ENCODE measurements at regions not wholly inside any gene's neighbourhood (a gene's known extent, or its start where the extent isn't known, plus 50 kb on each side); places are given as distances from the start of the nearest gene placed in this dataset.
"Not testable (repeated sequence)": the region's sequence is repeated elsewhere in the genome, so short reads cannot be mapped to it uniquely, and the experiment has no call there.

GRCh38 chr5:30572279-30572678, 621.2 kb upstream of the CDH6 start:
- peak; percentile 4 for DNase-seq (ENCODE audit: low spot score)
- in situ Hi-C loops (cut with HindIII; ENCODE audit: low sequenced_read_pairs), result no loop called here

- in situ Hi-C loops (cut with HindIII; ENCODE audit: low sequenced_read_pairs), result no loop called here
- no peak for DNase-seq (ENCODE audit: low spot score)
Observed at GRCh38 chr5:30561771-30562170, 631.7 kb upstream of the CDH6 start.

GRCh38 chr5:30551618-30552017, 641.9 kb upstream of the CDH6 start:
- in situ Hi-C loops (cut with HindIII; ENCODE audit: low sequenced_read_pairs), result no loop called here

GRCh38 chr5:30548580-30549305, 644.7 kb upstream of the CDH6 start:
- DNase-seq (ENCODE audit: low spot score), result no peak

More at GRCh38 chr5:30551618-30552017, 641.9 kb upstream of the CDH6 start:
- no peak for DNase-seq (ENCODE audit: low spot score)

GRCh38 chr5:30540150-30540549, 653.3 kb upstream of the CDH6 start:
- in situ Hi-C loops (cut with HindIII; ENCODE audit: low sequenced_read_pairs), result no loop called here
- no peak for DNase-seq (ENCODE audit: low spot score)

More at GRCh38 chr5:30548580-30549305, 644.7 kb upstream of the CDH6 start:
- in situ Hi-C loops (cut with HindIII; ENCODE audit: low sequenced_read_pairs), result no loop called here

- no peak for DNase-seq (ENCODE audit: low spot score)
- in situ Hi-C loops (cut with HindIII; ENCODE audit: low sequenced_read_pairs), result no loop called here
Observed at GRCh38 chr5:30539004-30539634, 654.4 kb upstream of the CDH6 start.

- DNase-seq (ENCODE audit: low spot score), result no peak
- in situ Hi-C loops (cut with HindIII; ENCODE audit: low sequenced_read_pairs), result no loop called here
Observed at GRCh38 chr5:30525353-30525752, 668.1 kb upstream of the CDH6 start.

GRCh38 chr5:30524428-30524827, 669.1 kb upstream of the CDH6 start:
- in situ Hi-C loops (cut with HindIII; ENCODE audit: low sequenced_read_pairs), result no loop called here
- DNase-seq (ENCODE audit: low spot score), result no peak

GRCh38 chr5:30523061-30523460, 670.4 kb upstream of the CDH6 start:
- in situ Hi-C loops (cut with HindIII; ENCODE audit: low sequenced_read_pairs), result no loop called here
- no peak for DNase-seq (ENCODE audit: low spot score)

GRCh38 chr5:30505014-30505886, 688.2 kb upstream of the CDH6 start:
- in situ Hi-C loops (cut with HindIII; ENCODE audit: low sequenced_read_pairs), result no loop called here
- no peak for DNase-seq (ENCODE audit: low spot score)

- in situ Hi-C loops (cut with HindIII; ENCODE audit: low sequenced_read_pairs), result no loop called here
- DNase-seq (ENCODE audit: low spot score), result no peak
Observed at GRCh38 chr5:30502277-30502676, 691.2 kb upstream of the CDH6 start.

- DNase-seq (ENCODE audit: low spot score), result no peak
- in situ Hi-C loops (cut with HindIII; ENCODE audit: low sequenced_read_pairs), result no loop called here
Observed at GRCh38 chr5:30501065-30501464, 692.4 kb upstream of the CDH6 start.

GRCh38 chr5:30500513-30500912, 693.0 kb upstream of the CDH6 start:
- in situ Hi-C loops (cut with HindIII; ENCODE audit: low sequenced_read_pairs), result no loop called here
- no peak for DNase-seq (ENCODE audit: low spot score)

GRCh38 chr5:30499402-30499801, 694.1 kb upstream of the CDH6 start:
- in situ Hi-C loops (cut with HindIII; ENCODE audit: low sequenced_read_pairs), result no loop called here

GRCh38 chr5:30498972-30499371, 694.5 kb upstream of the CDH6 start:
- in situ Hi-C loops (cut with HindIII; ENCODE audit: low sequenced_read_pairs), result no loop called here
- DNase-seq (ENCODE audit: low spot score), result no peak

More at GRCh38 chr5:30499402-30499801, 694.1 kb upstream of the CDH6 start:
- no peak for DNase-seq (ENCODE audit: low spot score)

GRCh38 chr5:30498509-30498908, 695.0 kb upstream of the CDH6 start:
- in situ Hi-C loops (cut with HindIII; ENCODE audit: low sequenced_read_pairs); DNase-seq (ENCODE audit: low spot score): not testable (repeated sequence)

GRCh38 chr5:30494113-30494512, 699.4 kb upstream of the CDH6 start:
- in situ Hi-C loops (cut with HindIII; ENCODE audit: low sequenced_read_pairs); DNase-seq (ENCODE audit: low spot score): not testable (repeated sequence)

GRCh38 chr5:30479104-30479503, 714.4 kb upstream of the CDH6 start:
- in situ Hi-C loops (cut with HindIII; ENCODE audit: low sequenced_read_pairs), result no loop called here
- no peak for DNase-seq (ENCODE audit: low spot score)

- DNase-seq (ENCODE audit: low spot score), result no peak
- in situ Hi-C loops (cut with HindIII; ENCODE audit: low sequenced_read_pairs), result no loop called here
Observed at GRCh38 chr5:30475429-30475828, 718.1 kb upstream of the CDH6 start.

GRCh38 chr5:30469691-30470090, 723.8 kb upstream of the CDH6 start:
- no peak for DNase-seq (ENCODE audit: low spot score)
- in situ Hi-C loops (cut with HindIII; ENCODE audit: low sequenced_read_pairs), result no loop called here

Measured in G401 (cell line).